ENCODE measurements at regions not wholly inside any gene's neighbourhood (a gene's known extent, or its start where the extent isn't known, plus 50 kb on each side); places are given as distances from the start of the nearest gene placed in this dataset.

- no peak for TF ChIP-seq POLR2A (IDR thresholded peaks at IDR 0.05)
- no peak for TF ChIP-seq CTCF (IDR thresholded peaks at IDR 0.05)
Measured at GRCh38 chr3:144548346-144548745, 576.7 kb downstream of the DIPK2A start.
